Activated gamma-delta T cell treated with Interleukin-2 at 50 U/mL for 16 hours (primary cell): ENCODE measurements at regions not wholly inside any gene's neighbourhood (a gene's known extent, or its start where the extent isn't known, plus 50 kb on each side); places are given as distances from the start of the nearest gene placed in this dataset.

ENCODE experiments used
- DNase-seq: peaks from one replicate; pipeline ENCODE4 v3.0.0-alpha.2; 2020

GRCh38 chr11:45554230-45554967 is 111.0 kb downstream of the CHST1 start:
- no peak for DNase-seq

GRCh38 chr11:45553383-45553936 is 112.0 kb downstream of the CHST1 start:
- no peak for DNase-seq

DNA sequence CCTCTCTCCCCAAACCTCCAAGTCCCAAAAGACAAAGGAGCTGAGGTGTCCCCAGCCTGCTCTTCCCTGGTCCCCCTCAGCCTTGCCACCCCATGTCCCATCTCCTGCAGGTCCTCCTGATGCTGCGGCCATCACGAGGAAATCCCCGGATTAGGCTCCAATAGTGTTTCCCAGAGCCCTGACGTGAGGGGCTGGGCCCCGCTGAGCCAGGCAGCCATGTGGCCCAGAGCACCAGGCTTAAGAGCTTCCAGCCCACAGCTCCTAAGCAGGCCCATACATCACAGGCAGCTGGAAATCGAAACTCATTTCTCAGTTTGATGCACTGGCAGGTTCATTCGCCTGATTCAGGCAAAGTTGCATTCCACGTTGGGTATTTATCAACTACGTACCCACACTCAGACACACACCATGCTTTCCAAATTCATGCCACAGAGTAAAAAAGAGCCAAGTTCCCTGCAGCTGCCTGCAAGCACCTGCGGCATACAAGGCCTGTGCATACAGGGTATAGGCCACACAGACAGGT is 114.2 kb downstream of the CHST1 start:
- DNase-seq, result no peak

DNA sequence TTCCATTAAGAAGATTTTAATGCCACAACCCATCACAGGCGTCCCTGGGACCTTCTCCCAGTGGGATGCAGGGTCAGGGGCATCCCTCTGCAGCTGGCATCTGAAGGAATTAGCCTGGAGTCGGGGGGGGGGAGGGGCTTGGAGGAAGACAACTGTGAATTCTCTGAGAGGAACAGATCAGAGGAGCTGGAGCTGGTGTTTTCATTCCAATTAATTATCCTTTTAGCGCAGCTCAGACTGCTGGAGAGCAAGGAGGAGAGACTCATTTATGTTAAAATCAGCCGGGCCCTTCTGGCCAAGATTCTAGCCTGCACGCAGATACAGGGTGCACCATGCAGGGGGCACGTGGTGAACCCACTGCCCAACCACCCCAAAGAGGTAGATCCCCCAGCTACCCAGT is 116.2 kb downstream of the CHST1 start:
- DNase-seq, result no peak

DNA sequence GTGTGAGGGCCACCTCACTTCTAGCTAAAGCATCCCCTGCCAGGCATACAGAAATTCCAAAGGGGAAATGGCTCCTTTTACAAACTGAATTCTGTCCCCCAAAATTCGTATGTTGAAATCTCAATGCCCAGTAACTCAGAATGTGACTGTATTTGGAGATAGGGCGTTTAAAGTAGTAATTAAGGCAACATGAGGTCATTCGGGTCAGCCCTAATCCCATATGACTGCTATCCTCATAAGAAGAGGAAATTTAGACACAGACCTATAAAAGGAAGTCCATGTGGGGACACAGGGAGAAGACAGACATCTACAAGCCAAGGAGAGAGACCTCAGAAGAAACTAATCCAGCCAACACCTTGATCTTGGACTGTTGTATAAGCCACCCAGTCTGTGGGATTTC is 119.1 kb downstream of the CHST1 start:
- no peak for DNase-seq

- DNase-seq, result no peak
Measured at GRCh38 chr11:45544826-45545225, 120.6 kb downstream of the CHST1 start.

DNA sequence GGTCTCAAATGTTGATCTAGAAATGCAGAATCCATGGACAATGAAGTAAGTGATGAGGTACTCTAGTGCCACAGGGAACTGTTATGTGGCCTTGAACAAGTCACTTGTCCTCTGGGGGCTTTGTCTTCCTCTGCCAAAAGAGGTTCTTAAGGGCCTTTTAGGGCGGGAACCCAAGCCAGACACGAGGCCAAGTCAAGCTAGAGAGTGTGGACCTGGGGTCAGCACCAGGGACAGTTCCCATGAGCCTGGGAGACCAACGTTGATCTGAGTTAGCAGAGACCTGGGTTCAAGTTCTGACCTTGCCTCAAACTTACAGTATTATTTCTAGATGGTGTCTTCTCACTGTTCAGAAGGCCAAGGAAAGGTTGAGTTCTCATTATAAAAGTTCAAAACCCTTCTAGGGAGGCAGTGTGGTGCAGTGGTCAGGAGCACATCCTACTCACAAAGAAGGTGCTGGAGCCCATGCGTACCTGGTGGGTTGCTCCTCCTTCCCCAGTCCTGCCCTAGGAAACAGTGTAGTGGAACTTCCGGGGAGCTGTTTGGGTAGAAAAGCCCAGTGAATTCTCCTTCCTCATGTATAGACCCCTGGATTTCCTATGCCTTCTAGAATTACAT is 121.5 kb downstream of the CHST1 start:
- no peak for DNase-seq

DNA sequence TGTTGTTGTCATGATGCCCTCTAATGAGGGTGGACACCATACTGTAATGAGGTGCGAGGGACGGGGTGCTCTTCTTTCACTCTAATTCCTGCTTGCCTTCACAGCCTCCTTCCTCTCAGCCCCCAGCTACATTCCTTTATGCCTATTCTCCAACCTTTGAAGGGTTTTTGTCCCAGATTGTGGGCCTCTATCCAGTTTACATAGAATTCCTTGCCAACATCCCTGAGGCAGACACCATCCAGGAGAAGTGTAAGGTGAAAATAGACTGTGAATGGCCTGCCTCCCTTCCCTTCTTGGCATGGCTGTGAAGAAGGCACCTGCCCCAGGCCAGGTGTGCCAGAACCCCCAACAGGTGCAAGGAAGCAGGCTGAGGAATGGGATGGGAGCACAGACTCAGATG is 122.3 kb downstream of the CHST1 start:
- no peak for DNase-seq

DNA sequence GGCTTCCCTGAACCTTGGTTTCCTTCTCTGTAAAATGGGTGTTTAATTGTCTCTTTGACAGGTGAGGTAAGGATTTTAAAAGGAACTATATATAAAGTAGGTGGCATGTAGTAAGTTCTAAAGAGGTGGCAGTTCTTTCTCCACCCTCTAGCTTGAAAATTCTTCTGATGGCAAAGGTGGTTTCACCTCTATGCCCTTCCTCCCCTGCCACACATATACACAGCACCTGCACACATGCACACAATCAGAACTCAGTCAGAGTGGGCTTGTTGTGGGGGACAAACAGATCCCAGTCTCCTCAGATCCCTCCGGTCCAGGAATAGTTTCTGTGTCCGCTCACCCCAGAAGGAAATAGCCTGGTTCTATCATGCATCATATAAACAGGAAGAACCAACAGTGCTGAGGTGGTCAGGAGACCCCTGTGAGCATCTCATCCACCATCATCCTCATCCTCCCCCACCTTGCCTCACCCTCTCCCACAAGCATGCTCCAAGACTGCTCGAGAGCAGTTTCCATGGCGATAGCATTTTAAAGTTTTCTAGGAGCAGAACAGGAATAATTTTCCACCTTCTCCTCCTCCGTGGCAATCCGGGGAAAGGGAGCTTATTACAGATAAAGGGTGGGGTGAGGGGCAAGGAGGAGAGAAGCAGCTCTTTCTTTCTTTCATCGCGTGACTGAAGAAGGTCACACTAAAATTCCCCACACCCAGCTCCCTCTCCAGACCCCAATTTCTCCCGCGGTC is 123.6 kb downstream of the CHST1 start:
- no peak for DNase-seq

DNA sequence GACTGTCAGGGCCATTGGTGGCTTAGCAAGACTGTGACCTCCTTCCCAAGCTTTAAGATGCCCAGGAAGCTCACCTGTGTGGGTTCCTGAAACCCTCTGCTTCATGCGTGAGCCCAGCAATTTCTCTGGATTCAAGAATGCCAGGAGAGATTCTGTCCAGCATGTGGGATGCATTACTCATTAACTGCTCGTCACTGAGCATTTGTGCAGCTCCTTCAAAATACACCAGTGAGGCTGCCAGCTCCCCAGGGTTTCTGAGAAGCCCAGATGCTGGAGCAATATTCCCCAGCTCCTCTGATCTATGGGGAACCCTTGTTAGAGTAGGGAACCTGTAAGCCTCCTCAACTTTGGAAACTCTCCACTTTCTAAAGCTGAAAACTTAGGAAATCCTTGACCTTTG is 126.5 kb downstream of the CHST1 start:
- no peak for DNase-seq

- DNase-seq, result no peak
Measured at GRCh38 chr11:45538363-45538762, 127.1 kb downstream of the CHST1 start.

DNA sequence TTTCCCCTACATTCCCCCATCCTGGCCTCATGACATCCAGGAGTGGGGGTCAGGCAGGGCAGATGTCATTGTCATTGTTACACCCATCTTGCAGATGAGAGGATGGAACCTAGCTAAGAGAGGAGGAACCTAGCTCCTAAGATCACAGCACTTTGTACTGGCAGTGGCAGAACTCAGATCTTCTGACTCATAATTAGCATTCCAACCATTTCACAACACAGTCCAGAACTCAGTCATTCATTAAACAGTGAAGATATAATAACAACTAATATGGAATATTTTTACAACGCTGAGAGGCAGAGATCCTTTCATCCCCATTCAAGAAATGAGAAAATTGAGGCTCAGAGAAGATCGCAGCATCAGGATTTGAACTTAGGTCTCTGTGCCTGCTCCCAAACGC is 127.8 kb downstream of the CHST1 start:
- DNase-seq, result no peak

GRCh38 chr11:45535033-45535432 is 130.4 kb downstream of the CHST1 start:
- no peak for DNase-seq

- DNase-seq, result no peak
Measured at GRCh38 chr11:45534132-45534531, 131.3 kb downstream of the CHST1 start.

GRCh38 chr11:45532546-45532945 is 132.9 kb downstream of the CHST1 start:
- no peak for DNase-seq

DNA sequence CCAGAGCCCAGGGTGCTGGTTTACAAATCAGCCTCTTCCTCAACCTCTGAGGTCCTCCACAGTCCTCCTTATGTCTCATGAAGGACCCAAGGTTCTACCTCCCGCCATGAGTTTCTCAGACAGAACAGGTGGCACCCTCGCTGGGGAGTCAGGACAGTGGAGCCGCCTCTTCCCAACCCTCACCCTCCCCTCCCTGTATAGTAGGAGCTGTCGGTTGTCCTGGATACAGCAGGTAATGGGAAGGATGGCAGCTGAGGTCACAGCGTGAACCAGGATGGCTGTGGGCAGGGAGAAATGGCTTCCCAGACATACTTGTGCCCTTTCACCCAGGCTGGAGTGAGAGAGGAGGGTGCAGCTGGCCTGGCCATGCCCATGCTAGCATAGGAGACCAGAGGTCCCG is 134.6 kb downstream of the CHST1 start:
- no peak for DNase-seq

GRCh38 chr11:45530111-45530510 is 135.3 kb downstream of the CHST1 start:
- no peak for DNase-seq

- no peak for DNase-seq
Measured at GRCh38 chr11:45528435-45528834, 137.0 kb downstream of the CHST1 start.

DNA sequence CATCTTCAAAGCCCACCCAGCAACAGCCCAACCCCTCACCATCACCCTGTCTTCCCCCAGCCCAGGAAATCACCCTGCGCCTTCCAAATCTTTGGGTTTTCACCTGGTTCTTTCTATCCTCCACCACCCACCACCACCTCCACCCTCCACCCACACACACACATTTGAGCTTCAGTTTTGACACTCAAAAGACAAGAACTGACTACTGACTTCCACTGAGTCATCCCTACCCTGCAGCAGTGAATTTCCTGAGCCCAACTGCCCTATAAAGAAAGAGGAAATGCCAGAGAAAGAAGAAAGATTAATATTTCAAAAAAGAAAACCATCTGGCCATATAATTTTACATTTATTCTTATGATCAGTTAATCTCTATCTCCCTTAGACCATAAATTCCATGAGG is 137.5 kb downstream of the CHST1 start:
- DNase-seq, result no peak

DNA sequence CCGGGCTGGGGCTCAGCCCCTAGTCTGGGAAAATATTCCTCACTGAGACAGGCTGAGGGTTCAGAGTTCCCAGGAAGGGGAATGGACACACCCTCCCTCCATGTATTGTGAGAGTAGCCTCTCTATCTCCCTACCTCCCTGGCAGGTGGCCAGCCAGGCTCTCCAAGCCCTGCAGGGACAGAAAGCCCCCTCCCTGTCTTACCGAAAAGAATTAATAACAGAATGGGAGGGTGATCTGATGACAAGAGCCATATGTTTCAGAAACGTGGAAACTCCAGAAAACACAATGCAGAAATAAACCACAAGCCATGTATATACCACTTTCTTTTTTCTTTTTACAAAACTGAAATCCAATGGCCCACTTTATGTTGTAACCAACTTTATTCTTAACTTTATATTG is 140.0 kb downstream of the CHST1 start:
- DNase-seq, result no peak

GRCh38 chr11:45523760-45524159 is 141.7 kb downstream of the CHST1 start:
- no peak for DNase-seq

DNA sequence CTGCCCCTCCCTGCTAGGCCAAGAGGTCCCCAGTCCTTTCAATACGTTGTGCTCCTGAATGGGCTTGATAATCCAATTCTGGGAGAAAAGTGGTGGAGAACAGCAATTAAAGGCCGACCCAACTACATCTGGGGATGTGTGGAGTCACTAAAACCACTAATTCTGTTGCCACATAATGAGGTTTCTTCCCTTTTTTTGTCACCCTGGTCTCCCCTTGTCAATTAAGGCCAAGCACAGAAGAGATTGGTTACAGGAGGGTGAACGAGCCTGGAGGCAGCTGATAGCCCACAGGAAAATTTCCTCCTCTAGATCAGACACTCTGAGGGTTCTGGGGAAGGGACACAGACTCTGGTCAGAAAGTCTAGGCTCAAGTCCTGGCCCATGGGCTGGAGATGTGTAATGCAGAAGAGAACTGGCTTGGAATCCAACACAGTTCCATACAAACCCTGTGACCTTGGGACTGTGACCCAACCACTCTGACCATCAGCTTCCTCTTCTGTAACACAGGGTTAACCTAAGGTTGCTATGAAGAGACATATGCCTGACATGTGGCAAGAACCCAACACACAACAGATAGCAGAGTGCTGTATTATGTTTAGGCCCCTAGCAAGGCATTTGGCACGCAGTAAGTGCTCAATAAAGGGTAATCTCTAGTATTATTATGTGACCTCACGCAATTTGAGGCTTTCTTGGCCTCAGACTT is 146.4 kb downstream of the CHST1 start:
- DNase-seq, result no peak
